WTC11 (cell line): ENCODE measurements at regions not wholly inside any gene's neighbourhood (a gene's known extent, or its start where the extent isn't known, plus 50 kb on each side); places are given as distances from the start of the nearest gene placed in this dataset.

Source experiments
- ATAC-seq: fragments of 200-7000 bp; cut with Tn5 transposase; 2 replicates; pipeline ENCODE4 v1.10.0; 2021; ENCODE audit warnings: mild to moderate bottlenecking, moderate library complexity
- CTCF ChIA-PET: fragments of 300-600 bp; sonication (Branson Sonifier 250); formaldehyde crosslinking; loops from one replicate; lab custom pipeline; 2021; ENCODE audit warnings: antibody characterized with exemption; lab: Charles Lee
- POLR2A ChIA-PET: fragments of 350-600 bp; sonication (Branson Sonifier 250); formaldehyde crosslinking; loops from one replicate; lab custom pipeline; 2021; ENCODE audit warnings: antibody characterized with exemption; lab: Charles Lee
- DNase-seq: peaks from one replicate; pipeline ENCODE4 v3.0.0; 2021; ENCODE audit warnings: low spot score
- H3K27ac Mint-ChIP-seq: 2 replicates; pipeline ENCODE4 v1.8.0; 2021; ENCODE audit warnings: mixed read lengths
- H3K27me3 Mint-ChIP-seq: 2 replicates; pipeline ENCODE4 v1.8.0; 2021; ENCODE audit warnings: low read depth, mild to moderate bottlenecking, moderate library complexity, mixed read lengths
- H3K36me3 Mint-ChIP-seq: 2 replicates; pipeline ENCODE4 v1.8.0; 2021; ENCODE audit warnings: mixed read lengths
- H3K4me1 Mint-ChIP-seq: 2 replicates; pipeline ENCODE4 v1.8.0; 2022; ENCODE audit warnings: mixed read lengths
- H3K4me3 Mint-ChIP-seq: 2 replicates; pipeline ENCODE4 v1.8.0; 2021; ENCODE audit warnings: mild to moderate bottlenecking, moderate library complexity, mixed read lengths
- H3K9me3 Mint-ChIP-seq: 2 replicates; pipeline ENCODE4 v1.8.0; 2021; ENCODE audit warnings: mixed read lengths
- CREM ChIP-seq: sonication (generic); formaldehyde crosslinking; IDR thresholded peaks from 2 replicates; pipeline ENCODE4 v1.8.1; 2022; ENCODE audit warnings: mild to moderate bottlenecking, missing genetic modification reagents, moderate library complexity
- EMX1 ChIP-seq: fragments of 250-450 bp; sonication (Bioruptor Pico); IDR thresholded peaks from 2 replicates; pipeline ENCODE4 v1.8.0; 2021; ENCODE audit warnings: mild to moderate bottlenecking
- FOXJ3 ChIP-seq: sonication (generic); formaldehyde crosslinking; IDR thresholded peaks from 2 replicates; pipeline ENCODE4 v1.9.0; 2021; ENCODE audit warnings: missing genetic modification reagents, mild to moderate bottlenecking, borderline replicate concordance
- FOXP1 ChIP-seq: sonication (generic); formaldehyde crosslinking; IDR thresholded peaks from 2 replicates; pipeline ENCODE4 v1.8.0; 2022; ENCODE audit warnings: missing genetic modification reagents, mild to moderate bottlenecking, moderate library complexity, borderline replicate concordance
- GRHL2 ChIP-seq: fragments of 250-450 bp; sonication (Bioruptor Pico); IDR thresholded peaks from 2 replicates; pipeline ENCODE4 v1.8.0; 2022; ENCODE audit warnings: mild to moderate bottlenecking, moderate library complexity; ENCODE audit not compliant: insufficient replicate concordance, severe bottlenecking
- IRF2 ChIP-seq: sonication (generic); formaldehyde crosslinking; IDR thresholded peaks from 2 replicates; pipeline ENCODE4 v1.8.0; 2022; ENCODE audit warnings: low read depth, missing genetic modification reagents, borderline replicate concordance
- RORB ChIP-seq: fragments of 250-450 bp; sonication (Bioruptor Pico); IDR thresholded peaks from 2 replicates; pipeline ENCODE4 v1.9.0; 2021; ENCODE audit warnings: mild to moderate bottlenecking
- SMAD3 ChIP-seq: sonication (generic); formaldehyde crosslinking; IDR thresholded peaks from 2 replicates; pipeline ENCODE4 v1.8.0; 2022; ENCODE audit warnings: missing genetic modification reagents, mild to moderate bottlenecking, borderline replicate concordance
- SOX15 ChIP-seq: fragments of 250-450 bp; sonication (Bioruptor Pico); IDR thresholded peaks from 2 replicates; pipeline ENCODE4 v1.9.0; 2021; ENCODE audit warnings: mild to moderate bottlenecking
- TCF7 ChIP-seq: sonication (generic); formaldehyde crosslinking; IDR thresholded peaks from 2 replicates; pipeline ENCODE4 v1.8.0; 2022; ENCODE audit warnings: mild to moderate bottlenecking, low read depth, missing genetic modification reagents, moderate library complexity
- ZBTB21 ChIP-seq: sonication (generic); formaldehyde crosslinking; IDR thresholded peaks from 2 replicates; pipeline ENCODE4 v1.8.1; 2023; ENCODE audit warnings: mild to moderate bottlenecking, missing genetic modification reagents, borderline replicate concordance
- TF ChIP-seq, protein P1 (sequence below): sonication (generic); formaldehyde crosslinking; conservative IDR thresholded peaks from 2 replicates; pipeline ENCODE4 v1.8.1; 2023; ENCODE audit warnings: mild to moderate bottlenecking, low read depth, missing genetic modification reagents, moderate library complexity
- TF ChIP-seq, protein P2 (sequence below): sonication (generic); formaldehyde crosslinking; IDR thresholded peaks from 2 replicates; pipeline ENCODE4 v1.8.1; 2023; ENCODE audit warnings: mild to moderate bottlenecking, missing genetic modification reagents, borderline replicate concordance
- TF ChIP-seq, protein P3 (sequence below): sonication (generic); formaldehyde crosslinking; IDR thresholded peaks from 2 replicates; pipeline ENCODE4 v1.8.0; 2023; ENCODE audit warnings: missing genetic modification reagents, mild to moderate bottlenecking, borderline replicate concordance
- TF ChIP-seq, protein P4 (sequence below): sonication (generic); formaldehyde crosslinking; IDR thresholded peaks from 2 replicates; pipeline ENCODE4 v1.8.0; 2023; ENCODE audit warnings: mild to moderate bottlenecking, missing genetic modification reagents
- TF ChIP-seq, protein P5 (sequence below): sonication (generic); formaldehyde crosslinking; IDR thresholded peaks from 2 replicates; pipeline ENCODE4 v1.8.1; 2023; ENCODE audit warnings: mild to moderate bottlenecking, missing genetic modification reagents

DNA sequence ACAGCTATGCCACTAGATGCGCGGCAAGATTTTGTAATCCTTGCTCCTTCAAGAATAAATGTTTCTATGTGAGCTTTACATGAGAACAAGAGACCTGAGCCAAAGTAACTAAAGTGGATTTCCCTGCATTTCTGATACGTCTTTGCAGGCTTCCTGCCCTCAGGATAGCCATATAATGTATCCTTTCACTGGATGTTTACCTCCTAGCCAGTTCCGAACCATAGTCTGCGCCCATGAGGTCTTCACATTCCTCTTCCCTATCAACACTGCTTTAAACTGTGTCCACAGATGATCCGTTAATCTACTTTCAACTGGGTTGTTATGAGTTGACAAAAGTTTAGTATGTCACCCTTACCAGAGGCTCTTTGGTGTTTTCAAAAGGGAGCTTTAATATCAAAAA is 1889.1 kb upstream of the AGA start (continued):
- TF ChIP-seq, protein P1, sequence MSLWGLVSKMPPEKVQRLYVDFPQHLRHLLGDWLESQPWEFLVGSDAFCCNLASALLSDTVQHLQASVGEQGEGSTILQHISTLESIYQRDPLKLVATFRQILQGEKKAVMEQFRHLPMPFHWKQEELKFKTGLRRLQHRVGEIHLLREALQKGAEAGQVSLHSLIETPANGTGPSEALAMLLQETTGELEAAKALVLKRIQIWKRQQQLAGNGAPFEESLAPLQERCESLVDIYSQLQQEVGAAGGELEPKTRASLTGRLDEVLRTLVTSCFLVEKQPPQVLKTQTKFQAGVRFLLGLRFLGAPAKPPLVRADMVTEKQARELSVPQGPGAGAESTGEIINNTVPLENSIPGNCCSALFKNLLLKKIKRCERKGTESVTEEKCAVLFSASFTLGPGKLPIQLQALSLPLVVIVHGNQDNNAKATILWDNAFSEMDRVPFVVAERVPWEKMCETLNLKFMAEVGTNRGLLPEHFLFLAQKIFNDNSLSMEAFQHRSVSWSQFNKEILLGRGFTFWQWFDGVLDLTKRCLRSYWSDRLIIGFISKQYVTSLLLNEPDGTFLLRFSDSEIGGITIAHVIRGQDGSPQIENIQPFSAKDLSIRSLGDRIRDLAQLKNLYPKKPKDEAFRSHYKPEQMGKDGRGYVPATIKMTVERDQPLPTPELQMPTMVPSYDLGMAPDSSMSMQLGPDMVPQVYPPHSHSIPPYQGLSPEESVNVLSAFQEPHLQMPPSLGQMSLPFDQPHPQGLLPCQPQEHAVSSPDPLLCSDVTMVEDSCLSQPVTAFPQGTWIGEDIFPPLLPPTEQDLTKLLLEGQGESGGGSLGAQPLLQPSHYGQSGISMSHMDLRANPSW = no peak
- TF ChIP-seq IRF2 (CRISPR knock-in tag) = no peak
- no peak for TF ChIP-seq FOXJ3 (CRISPR knock-in tag)
- no peak for TF ChIP-seq SOX15 (CRISPR knock-in tag)
- TF ChIP-seq, protein P2, sequence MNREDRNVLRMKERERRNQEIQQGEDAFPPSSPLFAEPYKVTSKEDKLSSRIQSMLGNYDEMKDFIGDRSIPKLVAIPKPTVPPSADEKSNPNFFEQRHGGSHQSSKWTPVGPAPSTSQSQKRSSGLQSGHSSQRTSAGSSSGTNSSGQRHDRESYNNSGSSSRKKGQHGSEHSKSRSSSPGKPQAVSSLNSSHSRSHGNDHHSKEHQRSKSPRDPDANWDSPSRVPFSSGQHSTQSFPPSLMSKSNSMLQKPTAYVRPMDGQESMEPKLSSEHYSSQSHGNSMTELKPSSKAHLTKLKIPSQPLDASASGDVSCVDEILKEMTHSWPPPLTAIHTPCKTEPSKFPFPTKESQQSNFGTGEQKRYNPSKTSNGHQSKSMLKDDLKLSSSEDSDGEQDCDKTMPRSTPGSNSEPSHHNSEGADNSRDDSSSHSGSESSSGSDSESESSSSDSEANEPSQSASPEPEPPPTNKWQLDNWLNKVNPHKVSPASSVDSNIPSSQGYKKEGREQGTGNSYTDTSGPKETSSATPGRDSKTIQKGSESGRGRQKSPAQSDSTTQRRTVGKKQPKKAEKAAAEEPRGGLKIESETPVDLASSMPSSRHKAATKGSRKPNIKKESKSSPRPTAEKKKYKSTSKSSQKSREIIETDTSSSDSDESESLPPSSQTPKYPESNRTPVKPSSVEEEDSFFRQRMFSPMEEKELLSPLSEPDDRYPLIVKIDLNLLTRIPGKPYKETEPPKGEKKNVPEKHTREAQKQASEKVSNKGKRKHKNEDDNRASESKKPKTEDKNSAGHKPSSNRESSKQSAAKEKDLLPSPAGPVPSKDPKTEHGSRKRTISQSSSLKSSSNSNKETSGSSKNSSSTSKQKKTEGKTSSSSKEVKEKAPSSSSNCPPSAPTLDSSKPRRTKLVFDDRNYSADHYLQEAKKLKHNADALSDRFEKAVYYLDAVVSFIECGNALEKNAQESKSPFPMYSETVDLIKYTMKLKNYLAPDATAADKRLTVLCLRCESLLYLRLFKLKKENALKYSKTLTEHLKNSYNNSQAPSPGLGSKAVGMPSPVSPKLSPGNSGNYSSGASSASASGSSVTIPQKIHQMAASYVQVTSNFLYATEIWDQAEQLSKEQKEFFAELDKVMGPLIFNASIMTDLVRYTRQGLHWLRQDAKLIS = no peak
- TF ChIP-seq EMX1 = no peak
- TF ChIP-seq, protein P3, sequence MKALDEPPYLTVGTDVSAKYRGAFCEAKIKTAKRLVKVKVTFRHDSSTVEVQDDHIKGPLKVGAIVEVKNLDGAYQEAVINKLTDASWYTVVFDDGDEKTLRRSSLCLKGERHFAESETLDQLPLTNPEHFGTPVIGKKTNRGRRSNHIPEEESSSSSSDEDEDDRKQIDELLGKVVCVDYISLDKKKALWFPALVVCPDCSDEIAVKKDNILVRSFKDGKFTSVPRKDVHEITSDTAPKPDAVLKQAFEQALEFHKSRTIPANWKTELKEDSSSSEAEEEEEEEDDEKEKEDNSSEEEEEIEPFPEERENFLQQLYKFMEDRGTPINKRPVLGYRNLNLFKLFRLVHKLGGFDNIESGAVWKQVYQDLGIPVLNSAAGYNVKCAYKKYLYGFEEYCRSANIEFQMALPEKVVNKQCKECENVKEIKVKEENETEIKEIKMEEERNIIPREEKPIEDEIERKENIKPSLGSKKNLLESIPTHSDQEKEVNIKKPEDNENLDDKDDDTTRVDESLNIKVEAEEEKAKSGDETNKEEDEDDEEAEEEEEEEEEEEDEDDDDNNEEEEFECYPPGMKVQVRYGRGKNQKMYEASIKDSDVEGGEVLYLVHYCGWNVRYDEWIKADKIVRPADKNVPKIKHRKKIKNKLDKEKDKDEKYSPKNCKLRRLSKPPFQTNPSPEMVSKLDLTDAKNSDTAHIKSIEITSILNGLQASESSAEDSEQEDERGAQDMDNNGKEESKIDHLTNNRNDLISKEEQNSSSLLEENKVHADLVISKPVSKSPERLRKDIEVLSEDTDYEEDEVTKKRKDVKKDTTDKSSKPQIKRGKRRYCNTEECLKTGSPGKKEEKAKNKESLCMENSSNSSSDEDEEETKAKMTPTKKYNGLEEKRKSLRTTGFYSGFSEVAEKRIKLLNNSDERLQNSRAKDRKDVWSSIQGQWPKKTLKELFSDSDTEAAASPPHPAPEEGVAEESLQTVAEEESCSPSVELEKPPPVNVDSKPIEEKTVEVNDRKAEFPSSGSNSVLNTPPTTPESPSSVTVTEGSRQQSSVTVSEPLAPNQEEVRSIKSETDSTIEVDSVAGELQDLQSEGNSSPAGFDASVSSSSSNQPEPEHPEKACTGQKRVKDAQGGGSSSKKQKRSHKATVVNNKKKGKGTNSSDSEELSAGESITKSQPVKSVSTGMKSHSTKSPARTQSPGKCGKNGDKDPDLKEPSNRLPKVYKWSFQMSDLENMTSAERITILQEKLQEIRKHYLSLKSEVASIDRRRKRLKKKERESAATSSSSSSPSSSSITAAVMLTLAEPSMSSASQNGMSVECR (CRISPR knock-in tag) = no peak
- TF ChIP-seq FOXP1 (CRISPR knock-in tag) = no peak
- TF ChIP-seq, protein P4, sequence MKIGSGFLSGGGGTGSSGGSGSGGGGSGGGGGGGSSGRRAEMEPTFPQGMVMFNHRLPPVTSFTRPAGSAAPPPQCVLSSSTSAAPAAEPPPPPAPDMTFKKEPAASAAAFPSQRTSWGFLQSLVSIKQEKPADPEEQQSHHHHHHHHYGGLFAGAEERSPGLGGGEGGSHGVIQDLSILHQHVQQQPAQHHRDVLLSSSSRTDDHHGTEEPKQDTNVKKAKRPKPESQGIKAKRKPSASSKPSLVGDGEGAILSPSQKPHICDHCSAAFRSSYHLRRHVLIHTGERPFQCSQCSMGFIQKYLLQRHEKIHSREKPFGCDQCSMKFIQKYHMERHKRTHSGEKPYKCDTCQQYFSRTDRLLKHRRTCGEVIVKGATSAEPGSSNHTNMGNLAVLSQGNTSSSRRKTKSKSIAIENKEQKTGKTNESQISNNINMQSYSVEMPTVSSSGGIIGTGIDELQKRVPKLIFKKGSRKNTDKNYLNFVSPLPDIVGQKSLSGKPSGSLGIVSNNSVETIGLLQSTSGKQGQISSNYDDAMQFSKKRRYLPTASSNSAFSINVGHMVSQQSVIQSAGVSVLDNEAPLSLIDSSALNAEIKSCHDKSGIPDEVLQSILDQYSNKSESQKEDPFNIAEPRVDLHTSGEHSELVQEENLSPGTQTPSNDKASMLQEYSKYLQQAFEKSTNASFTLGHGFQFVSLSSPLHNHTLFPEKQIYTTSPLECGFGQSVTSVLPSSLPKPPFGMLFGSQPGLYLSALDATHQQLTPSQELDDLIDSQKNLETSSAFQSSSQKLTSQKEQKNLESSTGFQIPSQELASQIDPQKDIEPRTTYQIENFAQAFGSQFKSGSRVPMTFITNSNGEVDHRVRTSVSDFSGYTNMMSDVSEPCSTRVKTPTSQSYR (CRISPR knock-in tag) = no peak

DNA sequence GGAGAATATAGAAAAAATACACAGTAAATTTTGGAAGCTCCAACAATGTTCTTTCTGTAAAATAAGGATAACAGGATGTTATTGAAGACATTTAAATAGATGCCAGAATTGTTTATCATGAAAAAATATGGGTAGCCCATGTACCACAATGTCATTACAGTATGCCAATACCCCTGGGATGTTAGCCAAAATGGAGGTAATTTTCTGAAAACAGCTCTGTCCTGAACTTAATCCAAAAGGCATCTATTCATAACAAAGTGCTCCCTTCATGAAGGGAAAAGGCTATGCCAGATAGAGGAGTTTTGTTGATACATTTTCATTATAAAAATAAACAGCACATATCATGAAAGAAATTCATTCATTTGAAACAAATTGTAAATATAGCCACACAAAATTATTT is 1902.6 kb upstream of the AGA start:
- ATAC-seq (no peak), DNase-seq (no peak)
- ChIA-PET POLR2A (no interaction called here), CTCF (no interaction called here)
- H3K27ac Mint-ChIP-seq = no peak overlapping the region
- no peak overlapping the region for H3K4me3 Mint-ChIP-seq
- H3K9me3 Mint-ChIP-seq = no peaks in the 10 kb centered on the region
- H3K4me1 Mint-ChIP-seq = peaks cover 5% of the 10 kb centered on the region; the same call in 1 of the 2 replicates
- no peaks in the 10 kb centered on the region for H3K36me3 Mint-ChIP-seq
- TF ChIP-seq RORB (CRISPR knock-in tag) (no peak), SMAD3 (CRISPR knock-in tag) (no peak), SOX15 (CRISPR knock-in tag) (no peak), TCF7 (CRISPR knock-in tag) (no peak), GRHL2 (CRISPR knock-in tag) (no peak), CREM (no peak), ZBTB21 (CRISPR knock-in tag) (no peak)
- TF ChIP-seq, protein P5, sequence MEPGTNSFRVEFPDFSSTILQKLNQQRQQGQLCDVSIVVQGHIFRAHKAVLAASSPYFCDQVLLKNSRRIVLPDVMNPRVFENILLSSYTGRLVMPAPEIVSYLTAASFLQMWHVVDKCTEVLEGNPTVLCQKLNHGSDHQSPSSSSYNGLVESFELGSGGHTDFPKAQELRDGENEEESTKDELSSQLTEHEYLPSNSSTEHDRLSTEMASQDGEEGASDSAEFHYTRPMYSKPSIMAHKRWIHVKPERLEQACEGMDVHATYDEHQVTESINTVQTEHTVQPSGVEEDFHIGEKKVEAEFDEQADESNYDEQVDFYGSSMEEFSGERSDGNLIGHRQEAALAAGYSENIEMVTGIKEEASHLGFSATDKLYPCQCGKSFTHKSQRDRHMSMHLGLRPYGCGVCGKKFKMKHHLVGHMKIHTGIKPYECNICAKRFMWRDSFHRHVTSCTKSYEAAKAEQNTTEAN = no peak
- H3K27me3 Mint-ChIP-seq = no peaks in the 10 kb centered on the region
